Right forelimb (tissue), 1 donor: ENCODE measurements at regions not wholly inside any gene's neighbourhood (a gene's known extent, or its start where the extent isn't known, plus 50 kb on each side); places are given as distances from the start of the nearest gene placed in this dataset.

Source experiments
- DNase-seq: peaks from one replicate; pipeline ENCODE4 v3.0.0-alpha.2; 2018

DNA sequence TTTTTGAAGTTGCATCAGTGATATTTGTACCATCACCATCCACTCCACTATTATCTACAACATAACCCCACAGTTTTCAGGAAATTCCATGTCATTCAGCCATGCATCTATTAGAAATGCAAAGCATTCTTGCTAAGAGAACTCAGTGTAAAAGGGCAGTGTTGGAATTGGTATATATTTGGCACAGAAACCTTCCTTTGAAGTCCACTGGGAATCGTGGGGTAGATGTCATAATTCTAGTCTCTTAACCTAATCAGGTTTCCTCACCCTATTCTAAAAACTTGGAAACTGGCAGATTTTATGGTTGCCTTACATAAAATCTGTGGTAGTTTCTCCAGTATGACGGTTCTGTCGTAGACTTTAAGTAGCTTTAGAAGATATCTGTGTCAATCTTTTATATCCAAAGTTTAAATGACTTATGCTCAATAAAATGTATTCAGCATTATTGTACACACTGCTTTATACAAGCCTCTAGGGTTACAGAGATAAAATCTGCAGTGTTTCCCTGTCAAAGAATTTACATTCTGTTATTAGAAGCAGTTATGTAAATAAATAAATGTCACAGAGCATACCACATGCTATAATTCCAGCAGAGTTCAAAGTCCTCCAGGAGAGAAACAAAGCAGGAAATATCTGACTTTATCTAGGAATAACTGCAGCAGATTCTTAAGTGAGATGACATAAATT lies 704.4 kb upstream of the CELF2 start:
- no peak for DNase-seq

- DNase-seq = no peak
Measured at GRCh38 chr10:10314626-10315025, 703.0 kb upstream of the CELF2 start.

GRCh38 chr10:10315989-10316388 lies 701.7 kb upstream of the CELF2 start:
- DNase-seq = no peak

GRCh38 chr10:10317151-10317550 lies 700.5 kb upstream of the CELF2 start:
- DNase-seq = no peak

GRCh38 chr10:10318856-10319255 lies 698.8 kb upstream of the CELF2 start:
- DNase-seq = no peak

DNA sequence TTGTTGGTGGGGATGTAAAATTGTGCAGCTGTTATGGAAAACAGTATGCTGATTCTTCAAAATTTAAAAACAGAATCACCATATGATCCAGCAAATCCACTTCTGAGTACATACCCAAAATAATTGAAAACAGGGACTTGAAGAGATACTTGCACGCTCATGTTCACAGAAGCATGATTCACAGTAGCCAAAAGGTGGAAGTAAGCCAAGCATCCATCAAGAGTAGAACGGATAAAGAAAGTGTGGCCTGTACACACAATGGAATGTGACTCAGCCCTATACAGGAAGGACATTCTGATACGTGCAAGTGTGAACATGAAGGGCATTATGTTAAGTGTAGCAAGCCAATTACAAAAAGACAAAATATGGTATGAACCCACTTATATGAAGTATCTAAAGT lies 696.7 kb upstream of the CELF2 start:
- DNase-seq = no peak

GRCh38 chr10:10326116-10326515 lies 691.6 kb upstream of the CELF2 start:
- DNase-seq = no peak

GRCh38 chr10:10327934-10328333 lies 689.7 kb upstream of the CELF2 start:
- no peak for DNase-seq

GRCh38 chr10:10330418-10330817 lies 687.3 kb upstream of the CELF2 start:
- DNase-seq = no peak

- no peak for DNase-seq
Measured at GRCh38 chr10:10332786-10333185, 684.9 kb upstream of the CELF2 start.

DNA sequence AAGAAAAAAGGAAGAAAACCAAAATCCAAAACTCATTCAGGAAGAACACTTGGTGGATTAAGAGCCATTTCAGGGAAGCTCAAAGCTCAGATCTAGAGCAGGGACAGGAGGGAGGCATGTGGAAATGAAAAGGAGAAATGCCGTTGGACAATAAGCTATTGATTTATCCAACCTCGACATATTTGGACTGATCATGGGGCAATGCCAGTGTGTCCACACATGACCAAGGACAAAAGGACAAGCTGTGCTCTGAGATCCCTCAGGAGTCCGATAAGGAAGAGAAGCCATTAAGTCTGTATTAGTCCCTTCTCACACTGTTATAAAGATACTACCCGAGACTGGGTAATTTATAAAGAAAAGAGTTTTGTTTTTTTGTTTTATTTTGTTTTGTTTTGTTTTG lies 684.0 kb upstream of the CELF2 start:
- no peak for DNase-seq

DNA sequence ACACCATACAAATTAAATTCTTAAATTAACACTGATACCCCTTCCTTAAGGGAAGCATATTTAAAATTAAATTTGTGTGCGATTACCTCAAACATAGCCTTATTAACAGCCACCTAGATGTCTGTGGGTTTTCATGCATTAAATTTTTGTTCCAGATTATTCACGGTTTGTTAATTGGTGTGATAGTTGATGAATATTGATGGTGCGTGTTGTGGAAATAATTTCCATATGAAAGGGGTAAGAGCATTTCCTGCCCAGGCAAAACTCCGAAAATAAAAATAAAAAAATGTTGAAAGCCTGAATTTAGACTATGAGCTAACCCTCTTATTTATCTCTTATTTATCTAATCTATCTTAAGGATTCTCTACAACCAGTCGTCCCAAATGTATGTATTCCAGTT lies 679.3 kb upstream of the CELF2 start:
- no peak for DNase-seq

- DNase-seq = no peak
Measured at GRCh38 chr10:10346390-10347150, 671.1 kb upstream of the CELF2 start.

DNA sequence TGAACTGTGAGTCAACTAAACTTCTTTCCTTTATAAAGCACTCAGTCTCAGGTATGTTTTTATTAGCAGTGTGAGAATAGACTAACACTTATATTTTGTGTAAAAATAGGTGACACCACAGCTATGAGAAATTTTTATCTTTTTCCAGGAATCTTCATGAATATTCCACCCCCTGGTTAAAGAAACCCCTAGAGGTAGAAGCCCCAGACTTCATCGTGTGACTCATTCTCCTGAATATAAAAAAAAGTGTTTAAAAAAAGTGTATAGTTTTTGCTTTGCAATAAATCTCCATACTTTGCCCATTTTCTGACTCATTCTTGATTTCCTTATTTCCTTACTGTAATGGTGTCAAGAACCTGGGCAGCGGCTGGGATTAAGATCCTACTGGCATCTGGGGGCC lies 667.6 kb upstream of the CELF2 start:
- DNase-seq = no peak

DNA sequence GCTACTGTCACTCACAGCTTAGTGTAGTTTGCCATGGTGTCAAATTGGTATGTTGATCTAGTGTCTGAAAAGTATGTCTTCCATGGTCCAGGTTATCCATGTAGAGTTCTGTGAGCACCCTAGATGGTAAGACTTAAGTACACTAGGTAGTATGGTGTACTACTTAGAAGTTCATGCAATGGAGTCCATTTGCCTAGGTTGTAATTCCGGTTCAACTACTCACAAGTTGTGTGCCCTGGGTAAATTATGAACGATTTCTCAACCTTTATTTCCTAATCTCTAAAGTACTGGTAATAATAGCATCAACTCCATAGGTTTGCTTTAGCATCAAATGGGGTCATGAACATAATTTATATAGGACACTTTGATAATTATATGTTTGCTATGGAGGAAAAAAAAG lies 666.2 kb upstream of the CELF2 start:
- no peak for DNase-seq

- no peak for DNase-seq
Measured at GRCh38 chr10:10353326-10353868, 664.3 kb upstream of the CELF2 start.

DNA sequence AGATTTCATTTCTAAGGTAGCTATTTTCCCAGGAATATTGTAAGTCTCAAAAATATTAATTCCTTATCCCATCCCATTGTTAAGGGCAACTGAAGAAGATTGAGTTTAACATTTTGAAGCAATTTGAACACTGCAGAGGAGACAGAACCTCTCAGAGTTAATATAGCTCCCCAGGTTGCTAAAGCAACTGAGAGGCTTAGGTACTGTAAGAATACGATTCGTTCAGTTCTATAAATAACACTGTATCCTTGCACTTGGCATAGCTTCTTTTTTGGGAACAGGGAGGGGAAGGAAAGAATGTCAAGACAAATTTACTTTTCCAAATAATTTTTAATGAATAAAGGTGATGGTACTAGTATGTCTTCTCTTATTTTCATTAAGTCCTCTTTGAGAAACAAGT lies 658.4 kb upstream of the CELF2 start:
- no peak for DNase-seq

DNA sequence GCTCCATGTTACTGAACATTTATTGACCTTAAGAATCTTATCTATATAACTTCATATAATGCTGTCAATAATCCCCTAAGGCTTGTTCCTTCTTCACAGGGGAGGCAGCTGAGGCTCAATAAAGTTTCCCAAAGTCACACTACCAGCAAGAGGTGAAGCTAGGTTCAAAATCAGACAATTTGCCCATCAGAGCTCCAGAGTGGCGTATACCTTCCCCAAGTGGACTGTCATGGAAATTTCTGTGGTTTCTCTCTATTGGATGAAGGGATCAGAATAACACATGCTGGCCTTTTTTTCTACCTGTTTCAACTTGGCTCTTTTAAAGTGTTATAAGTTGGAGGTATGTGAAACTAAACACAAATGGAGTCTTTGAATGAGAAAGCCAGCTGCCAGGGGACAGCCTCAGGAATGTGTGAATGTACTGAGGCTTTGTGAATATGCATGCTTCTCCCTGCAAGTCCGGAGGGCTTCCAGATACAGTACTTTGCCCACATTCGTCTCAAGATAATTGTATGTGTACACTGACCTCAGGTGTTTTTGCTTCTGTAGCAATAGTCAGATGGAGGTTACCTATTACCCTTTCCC lies 656.3 kb upstream of the CELF2 start:
- no peak for DNase-seq

DNA sequence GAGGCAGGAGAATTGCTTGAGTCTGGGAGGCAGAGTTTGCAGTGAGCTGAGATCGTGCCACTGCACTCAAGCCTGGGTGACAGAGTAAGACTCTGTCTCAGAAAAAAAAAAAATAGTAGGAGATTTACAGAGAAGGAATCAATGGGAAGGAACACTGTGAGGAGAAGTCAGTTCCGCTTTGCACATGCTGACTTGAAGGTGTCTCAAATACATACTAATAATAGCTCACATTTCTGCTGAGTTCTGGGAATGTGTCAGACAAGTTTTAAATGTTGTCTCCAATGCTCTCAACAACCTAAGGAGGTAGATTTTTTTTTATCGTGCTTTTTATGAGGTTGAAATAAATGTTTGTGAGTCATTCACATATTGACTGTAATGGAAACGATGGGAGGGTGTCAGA lies 654.9 kb upstream of the CELF2 start:
- DNase-seq = no peak

- no peak for DNase-seq
Measured at GRCh38 chr10:10363217-10363616, 654.5 kb upstream of the CELF2 start.

GRCh38 chr10:10364902-10365301 lies 652.8 kb upstream of the CELF2 start:
- DNase-seq = no peak

DNA sequence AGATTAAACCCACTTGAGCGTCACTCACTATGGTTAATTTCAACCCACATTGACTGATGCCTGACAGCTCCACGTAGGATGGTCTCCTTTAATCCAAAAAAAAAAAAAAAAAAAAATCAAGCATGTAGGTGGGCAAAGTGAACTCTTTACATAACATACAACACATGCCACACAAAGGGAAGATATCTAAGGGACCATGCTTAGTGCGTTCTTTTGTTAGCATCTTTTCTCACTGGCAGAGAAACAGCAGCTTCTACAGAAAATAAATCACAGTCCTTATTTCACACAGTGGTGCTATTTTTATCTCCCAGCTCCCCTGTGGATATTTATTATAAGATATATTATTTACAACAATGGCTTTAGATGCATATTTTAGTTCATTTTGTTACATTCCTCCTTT lies 652.0 kb upstream of the CELF2 start:
- no peak for DNase-seq

GRCh38 chr10:10366836-10367235 lies 650.8 kb upstream of the CELF2 start:
- DNase-seq = no peak

GRCh38 chr10:10367264-10367663 lies 650.4 kb upstream of the CELF2 start:
- no peak for DNase-seq
